VCaP (cell line): ENCODE measurements at regions not wholly inside any gene's neighbourhood (a gene's known extent, or its start where the extent isn't known, plus 50 kb on each side); places are given as distances from the start of the nearest gene placed in this dataset.
"Not testable (repeated sequence)": the region's sequence is repeated elsewhere in the genome, so short reads cannot be mapped to it uniquely, and the experiment has no call there.

Experiments used
- H3K27ac ChIP-seq: fragments of 450-650 bp; 2 replicates; pipeline ENCODE4 v1.5.1; 2017
- TF ChIP-seq, protein P1 (sequence below): fragments of 450-650 bp; conservative IDR thresholded peaks from 2 replicates; pipeline ENCODE4 v1.5.1; 2017; ENCODE audit warnings: mild to moderate bottlenecking, moderate library complexity

DNA sequence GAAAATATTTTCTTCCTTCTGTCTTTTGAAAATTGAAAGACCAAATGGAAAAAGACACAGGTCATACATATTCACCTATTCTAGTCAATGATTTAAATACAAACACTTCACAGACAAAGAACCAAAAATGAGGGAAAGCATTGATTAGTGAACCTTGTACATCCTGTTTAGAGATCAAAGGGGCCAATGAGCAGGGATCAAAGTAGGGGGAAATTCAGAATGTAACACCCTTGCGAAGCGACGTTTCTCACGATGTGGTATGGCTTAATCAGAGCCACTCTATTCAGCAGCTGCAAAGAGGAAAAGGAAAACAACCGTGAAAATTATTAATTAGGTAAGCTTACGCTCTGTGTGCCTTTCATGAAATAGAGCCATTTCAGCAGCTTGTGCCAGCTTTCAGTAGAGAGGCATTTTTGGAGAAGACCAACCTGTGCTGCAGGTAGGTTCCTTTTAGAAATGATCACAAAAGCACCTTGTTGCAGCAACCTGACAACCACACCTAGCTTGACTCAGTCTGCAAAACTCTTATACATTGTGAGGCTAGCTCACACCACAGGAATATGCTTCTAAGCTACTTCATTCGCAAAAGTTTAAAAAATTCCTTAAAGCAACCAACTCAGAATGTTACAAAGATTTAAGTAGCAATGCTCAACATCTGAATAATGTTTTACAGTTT, 78.0 kb downstream of the DKK1 start:
- TF ChIP-seq, protein P1, sequence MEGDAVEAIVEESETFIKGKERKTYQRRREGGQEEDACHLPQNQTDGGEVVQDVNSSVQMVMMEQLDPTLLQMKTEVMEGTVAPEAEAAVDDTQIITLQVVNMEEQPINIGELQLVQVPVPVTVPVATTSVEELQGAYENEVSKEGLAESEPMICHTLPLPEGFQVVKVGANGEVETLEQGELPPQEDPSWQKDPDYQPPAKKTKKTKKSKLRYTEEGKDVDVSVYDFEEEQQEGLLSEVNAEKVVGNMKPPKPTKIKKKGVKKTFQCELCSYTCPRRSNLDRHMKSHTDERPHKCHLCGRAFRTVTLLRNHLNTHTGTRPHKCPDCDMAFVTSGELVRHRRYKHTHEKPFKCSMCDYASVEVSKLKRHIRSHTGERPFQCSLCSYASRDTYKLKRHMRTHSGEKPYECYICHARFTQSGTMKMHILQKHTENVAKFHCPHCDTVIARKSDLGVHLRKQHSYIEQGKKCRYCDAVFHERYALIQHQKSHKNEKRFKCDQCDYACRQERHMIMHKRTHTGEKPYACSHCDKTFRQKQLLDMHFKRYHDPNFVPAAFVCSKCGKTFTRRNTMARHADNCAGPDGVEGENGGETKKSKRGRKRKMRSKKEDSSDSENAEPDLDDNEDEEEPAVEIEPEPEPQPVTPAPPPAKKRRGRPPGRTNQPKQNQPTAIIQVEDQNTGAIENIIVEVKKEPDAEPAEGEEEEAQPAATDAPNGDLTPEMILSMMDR: no peak
- no peak overlapping the region for H3K27ac ChIP-seq

- H3K27ac ChIP-seq: no peak overlapping the region
- TF ChIP-seq, protein P1: no peak
These were observed 80.2 kb downstream of the DKK1 start for GRCh38 chr10:52394246-52394645.

- H3K27ac ChIP-seq: no peak overlapping the region
- TF ChIP-seq, protein P1: no peak
These were observed 86.5 kb downstream of the DKK1 start for GRCh38 chr10:52400562-52400961.

- H3K27ac ChIP-seq: not testable (repeated sequence)
These were observed 89.7 kb downstream of the DKK1 start for GRCh38 chr10:52403801-52404200.

- TF ChIP-seq, protein P1: no peak
- no peak overlapping the region for H3K27ac ChIP-seq
These were observed 95.1 kb downstream of the DKK1 start for GRCh38 chr10:52409195-52409594.

DNA sequence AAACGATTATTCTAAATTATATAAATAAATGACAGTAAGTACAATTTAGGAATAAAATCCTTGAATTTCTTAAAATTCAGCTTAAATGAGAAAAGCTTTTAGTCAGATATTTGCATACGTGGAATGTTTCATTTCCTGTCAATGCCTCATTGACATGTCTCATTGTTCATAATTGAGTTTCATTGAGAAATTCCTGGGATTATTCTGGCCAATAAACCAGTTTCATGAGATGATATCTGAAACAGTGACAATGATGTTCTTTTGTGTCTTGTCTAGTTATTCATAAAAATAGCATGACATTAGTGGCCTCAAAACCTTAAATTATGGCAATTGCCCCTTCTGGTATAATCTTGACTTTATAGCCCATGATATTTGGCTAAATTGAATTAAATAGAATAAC, 95.8 kb downstream of the DKK1 start:
- TF ChIP-seq, protein P1: no peak
- no peak overlapping the region for H3K27ac ChIP-seq

- TF ChIP-seq, protein P1: no peak
- H3K27ac ChIP-seq: no peak overlapping the region
These were observed 96.8 kb downstream of the DKK1 start for GRCh38 chr10:52410916-52411315.

- no peak overlapping the region for H3K27ac ChIP-seq
- TF ChIP-seq, protein P1: no peak
These were observed 105.2 kb downstream of the DKK1 start for GRCh38 chr10:52419281-52419680.
